ENCODE measurements at regions not wholly inside any gene's neighbourhood (a gene's known extent, or its start where the extent isn't known, plus 50 kb on each side); places are given as distances from the start of the nearest gene placed in this dataset.
"Not testable (repeated sequence)": the region's sequence is repeated elsewhere in the genome, so short reads cannot be mapped to it uniquely, and the experiment has no call there.

DNA sequence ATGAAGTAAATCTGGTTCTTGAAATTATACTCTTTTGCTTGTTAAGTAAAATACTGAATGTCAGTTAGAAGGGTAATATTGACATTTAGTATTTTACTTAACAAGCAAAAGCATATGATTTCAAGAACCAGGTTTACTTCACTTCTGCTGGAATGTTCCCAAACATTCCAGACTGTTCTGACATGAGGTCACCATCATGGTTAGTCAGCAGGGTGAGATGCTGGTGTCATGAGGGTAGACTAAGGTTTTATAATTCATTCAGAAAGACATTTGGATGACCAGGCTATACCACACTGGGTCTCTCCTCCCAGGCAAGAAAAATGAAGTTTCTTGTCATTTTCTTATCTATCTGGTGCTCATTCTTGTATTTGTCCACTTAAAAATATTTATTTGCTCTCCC, 414.4 kb upstream of the MMS22L start:
- DNase-seq: no peak

- DNase-seq: no peak
These were observed 418.8 kb upstream of the MMS22L start for GRCh38 chr6:97701801-97702200.

DNA sequence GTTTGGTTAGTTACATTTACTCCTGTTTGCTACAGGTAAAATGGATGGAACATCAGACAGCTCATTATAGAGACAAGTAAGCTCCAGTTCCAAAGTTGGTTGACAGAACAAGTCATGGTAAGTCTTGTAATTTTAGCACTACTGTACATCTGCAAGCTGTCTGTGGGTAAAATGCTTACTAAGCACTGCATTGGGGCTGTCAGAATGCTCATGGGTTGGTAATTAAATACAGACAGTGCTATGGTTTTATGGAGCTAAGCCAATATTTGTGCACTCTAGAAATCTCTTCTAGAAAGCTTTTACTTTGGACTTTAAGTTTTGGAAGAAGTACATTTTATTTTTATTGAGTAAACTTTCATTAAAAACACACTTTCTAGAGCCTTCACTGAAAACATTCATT, 419.2 kb upstream of the MMS22L start:
- DNase-seq: no peak

DNA sequence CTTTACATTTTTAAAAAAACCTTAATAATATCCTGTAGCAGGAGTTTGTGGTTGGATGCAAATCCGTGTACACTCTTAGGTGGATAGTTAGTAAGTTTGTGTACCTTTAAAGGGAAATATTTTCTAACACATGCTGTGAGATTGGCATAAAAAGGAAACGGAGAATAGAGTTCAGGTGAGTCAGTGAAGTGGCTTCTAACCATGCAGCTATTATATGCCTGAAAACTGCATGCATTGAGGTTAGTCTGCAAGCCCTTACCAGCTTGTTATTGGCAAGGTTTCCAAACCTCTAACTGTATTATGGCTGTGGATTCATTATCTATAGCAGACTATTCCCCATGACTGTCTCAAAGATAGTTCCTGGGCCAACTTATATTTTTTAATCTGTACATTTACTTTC, 420.6 kb upstream of the MMS22L start:
- DNase-seq: no peak

DNA sequence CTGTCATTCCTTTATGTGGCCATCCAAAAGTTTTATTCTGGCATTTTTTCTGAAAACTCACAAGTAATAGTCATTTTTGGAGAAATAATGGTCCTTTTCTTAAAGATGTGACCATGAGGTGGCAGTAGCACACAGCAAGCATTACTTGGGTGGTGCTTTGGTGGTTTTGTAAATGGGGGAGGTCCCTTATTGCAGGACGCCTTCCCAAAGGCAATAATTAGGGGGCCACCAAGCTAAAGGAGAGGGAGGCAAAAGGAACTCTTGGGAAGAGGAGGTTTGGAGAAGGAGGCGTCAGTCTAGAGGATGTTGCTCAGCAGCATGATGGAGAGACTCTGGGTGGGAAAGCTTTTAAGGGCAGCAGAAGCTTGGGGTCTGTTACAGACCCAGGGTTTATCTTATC, 422.6 kb upstream of the MMS22L start:
- DNase-seq: peak; percentile 44

DNA sequence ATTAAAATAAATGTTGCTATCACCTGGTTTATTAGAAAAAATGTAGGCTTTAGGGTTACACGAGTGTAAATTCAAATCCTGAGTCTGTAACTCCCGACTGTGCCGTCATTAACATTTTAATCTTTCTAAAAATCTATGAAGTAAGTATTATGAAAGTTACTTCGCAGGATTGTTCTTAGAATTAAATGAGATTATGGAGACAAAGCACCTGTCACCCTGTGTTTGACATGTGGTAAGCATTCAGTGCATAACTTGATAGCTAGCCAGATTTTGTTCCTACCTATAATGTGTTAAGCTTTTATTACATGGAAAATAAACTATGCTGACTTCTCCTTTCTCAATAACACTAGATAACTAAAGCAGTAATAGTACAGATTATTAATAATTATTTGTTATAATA, 429.7 kb upstream of the MMS22L start:
- DNase-seq: no peak

DNA sequence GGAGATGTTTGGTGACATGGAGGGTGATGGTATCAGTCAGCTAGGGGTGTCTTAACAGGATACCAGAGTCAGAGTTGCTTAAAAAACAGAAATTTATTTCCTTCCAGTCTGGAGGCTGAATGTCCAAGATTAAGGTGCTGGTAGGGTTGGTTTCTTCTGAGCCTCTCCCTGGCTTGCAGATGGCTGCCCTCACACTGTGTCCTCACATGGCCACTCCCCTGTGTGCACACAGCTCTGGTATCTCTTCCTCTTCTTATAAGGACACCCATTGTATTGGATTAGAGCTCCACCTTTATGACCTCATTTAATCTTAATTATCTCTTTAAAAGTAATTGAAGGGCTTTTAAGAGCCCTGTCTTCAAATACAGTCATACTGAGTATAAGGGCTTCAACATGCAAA, 431.8 kb upstream of the MMS22L start:
- no peak for DNase-seq

DNA sequence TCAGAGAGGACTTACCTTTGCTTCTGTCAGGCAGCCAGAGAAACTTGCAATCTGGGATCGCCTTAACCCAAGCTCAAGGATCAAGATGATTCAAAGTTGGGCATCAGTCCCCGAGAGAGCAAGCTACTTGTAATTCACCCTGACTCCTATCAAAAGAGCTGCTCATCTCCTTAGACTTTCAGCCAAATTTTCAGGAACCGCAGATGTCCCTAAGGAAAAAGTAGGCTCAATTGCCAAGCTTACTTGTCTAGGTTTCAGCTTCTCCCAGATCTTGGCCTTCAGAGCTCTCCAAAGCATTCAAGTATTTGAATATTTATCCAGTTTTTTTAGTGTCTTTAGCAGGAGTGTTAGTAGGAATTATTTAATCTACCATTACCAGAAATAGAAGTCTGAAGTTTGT, 434.1 kb upstream of the MMS22L start:
- no peak for DNase-seq

GRCh38 chr6:97726378-97726777, 443.4 kb upstream of the MMS22L start:
- peak; percentile 17 for DNase-seq

DNA sequence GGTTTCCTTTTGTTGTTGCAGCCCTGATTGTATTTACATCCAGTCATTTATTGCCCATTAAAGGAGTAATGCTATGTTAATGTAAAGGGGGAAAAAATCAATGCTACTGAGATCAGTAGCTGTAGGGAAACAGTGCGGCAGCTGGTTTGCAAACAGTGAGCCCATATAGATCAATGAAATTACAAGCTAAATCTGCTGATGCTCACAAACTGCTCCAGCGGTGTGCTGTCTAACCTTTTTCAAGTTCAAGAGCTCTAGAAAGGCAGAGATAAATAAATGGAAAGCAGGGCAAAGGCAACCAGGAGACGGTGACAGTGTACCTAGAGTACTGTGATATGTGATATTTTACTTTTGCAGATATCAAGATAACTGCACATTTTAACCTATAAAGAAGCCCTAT, 449.0 kb upstream of the MMS22L start:
- DNase-seq: peak; percentile 7

DNA sequence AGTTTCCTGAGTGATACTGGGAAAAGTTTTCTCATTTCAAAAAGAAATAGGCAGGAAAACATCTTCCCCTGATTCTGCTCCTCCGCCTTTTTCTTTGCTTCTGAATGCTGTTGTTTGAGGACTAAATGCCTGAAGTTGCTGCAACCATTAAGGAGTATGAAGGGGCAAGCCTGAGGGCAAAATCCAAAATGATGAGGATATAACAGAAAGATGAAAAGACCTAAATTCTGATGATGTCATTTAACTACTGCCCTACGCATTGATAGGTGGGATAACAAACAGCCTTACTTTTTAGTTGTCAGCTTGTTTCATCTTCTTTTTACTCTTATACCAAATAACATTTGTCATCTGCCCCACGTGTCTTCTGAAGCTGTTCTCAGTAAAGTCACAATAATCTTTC, 474.6 kb upstream of the MMS22L start:
- DNase-seq: no peak

DNA sequence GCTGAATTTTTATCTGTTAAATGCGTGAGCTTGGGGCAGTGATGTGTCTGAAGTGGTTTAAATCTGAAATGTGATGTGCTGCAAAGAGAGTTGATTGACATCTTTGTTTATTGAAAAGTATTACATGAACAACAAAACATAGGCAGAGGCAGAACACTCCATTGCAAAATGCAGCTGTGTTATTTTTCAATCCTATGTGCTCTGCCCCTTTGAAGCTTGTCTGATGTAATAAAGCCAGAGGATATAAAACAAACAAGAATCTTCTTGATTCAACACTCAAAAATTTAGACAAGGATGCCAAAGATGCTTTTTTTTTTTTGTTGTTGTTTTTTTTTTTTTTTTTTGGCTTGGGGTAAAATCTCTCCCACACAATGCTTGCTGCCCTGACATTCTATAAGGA, 482.4 kb upstream of the MMS22L start:
- no peak for DNase-seq

- no peak for DNase-seq
These were observed 488.4 kb upstream of the MMS22L start for GRCh38 chr6:97771372-97771771.

DNA sequence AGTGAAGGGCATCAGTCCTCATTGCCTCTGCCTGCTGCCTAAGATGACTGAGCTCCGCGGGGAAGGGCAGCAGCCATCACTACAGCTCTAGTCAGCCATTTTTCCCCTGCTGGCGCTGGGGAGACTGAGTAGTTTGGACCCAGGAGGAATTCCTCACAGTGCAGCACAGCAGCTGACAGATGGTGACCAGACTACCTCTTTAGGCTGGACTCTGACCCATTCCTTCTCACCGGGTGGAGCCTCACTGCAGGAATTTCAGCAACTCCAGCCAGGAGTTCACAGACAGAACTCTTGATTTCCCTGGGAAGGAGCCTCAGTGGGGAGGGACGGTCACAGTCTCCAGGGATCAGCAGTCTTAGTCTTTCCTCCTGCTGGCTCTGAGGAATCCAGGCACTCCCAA, 492.0 kb upstream of the MMS22L start:
- DNase-seq: no peak

DNA sequence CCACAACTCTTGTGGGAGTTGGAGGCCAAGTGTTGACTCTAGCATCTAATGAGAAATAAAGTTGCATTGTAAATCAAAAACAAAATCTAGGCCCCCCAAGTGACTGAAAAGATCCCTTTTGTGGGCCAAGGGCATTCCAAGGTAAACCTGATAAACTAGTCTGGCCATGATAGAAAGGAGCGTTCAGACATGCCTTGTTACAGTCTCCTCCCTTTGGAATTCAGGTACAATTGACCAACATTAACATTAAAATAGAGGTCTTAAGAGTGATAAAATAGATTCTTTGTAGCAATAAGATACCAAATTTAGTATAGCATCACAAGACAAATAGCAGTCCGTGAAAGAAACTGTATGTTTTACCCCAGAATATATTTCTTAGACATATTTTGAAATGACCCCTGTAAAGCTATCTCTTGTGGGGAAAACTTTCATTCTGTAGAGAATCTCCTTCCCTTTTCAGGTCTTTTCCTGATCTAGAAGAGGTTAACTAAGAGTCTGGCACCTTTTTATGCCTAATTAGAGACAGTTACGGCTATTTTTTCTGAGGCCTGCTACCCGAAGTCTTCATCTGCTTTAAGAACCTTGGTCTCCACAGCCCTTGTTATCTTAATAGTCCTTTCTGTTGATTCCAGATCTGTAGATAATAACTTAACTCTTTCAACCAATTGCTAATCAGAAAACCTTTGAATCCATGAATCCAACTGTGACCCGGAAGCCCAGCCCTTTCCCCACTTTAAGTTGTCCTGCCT, 495.4 kb upstream of the MMS22L start:
- no peak for DNase-seq

DNA sequence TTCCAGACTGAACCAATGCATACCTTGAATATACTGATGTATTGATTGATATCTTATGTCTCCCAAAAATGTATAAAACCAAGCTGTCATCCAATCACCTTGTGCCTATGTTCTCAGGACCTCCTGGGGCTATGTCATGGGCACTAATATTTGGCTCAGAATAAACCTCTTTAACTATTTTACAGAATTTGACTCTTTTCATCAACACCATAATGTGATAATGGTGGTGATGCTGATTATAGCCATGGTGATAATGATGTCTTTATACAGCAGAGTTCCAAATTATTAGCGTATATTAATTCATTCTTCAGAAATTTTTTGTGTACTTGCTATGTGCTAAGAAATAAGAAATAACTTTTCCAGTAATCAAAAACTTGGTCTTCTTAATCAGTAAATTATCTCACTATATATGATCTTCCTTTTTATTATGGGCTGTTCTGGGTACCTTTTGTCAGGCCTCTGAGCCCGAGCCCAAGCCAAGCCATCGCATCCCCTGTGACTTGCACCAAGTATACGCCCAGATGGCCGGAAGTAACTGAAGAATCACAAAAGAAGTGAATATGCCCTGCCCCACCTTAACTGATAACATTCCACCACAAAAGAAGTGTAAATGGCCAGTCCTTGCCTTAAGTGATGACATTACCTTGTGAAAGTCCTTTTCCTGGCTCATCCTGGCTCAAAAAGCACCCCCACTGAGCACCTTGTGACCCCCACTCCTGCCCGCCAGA, 496.2 kb upstream of the MMS22L start:
- DNase-seq: not testable (repeated sequence)

DNA sequence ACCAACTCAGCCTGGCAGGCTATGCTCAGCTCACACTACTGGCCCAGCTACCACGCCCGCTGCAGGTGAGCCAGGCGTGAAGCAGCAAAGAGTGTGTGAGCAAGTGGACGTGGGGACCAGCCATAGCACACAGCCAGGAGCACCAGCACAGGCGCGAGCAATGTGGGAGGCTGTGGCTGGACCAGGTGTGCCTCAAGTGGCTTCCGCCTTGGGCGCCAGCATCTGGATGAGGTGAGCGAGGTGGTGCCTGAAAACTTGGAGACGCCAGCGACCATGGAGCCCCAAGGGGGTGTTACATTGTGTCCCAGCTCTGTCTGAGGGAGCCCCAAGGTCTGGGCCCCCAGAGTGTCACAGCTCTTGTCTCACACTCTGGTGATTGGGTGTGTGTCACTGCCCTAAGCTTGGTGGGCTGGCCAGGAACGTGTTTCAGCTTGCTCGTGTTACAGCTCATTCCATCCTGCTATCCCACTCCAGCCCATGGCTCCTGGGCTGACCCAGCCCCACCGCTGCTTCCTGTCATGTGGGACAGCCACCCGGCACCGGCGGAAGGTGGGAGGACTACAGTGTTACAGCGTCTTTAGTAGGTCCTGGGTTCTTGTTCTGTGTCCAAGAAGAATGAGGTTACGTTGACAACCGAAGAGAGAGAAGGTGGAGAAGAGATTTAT, 508.0 kb upstream of the MMS22L start:
- DNase-seq: no peak

DNA sequence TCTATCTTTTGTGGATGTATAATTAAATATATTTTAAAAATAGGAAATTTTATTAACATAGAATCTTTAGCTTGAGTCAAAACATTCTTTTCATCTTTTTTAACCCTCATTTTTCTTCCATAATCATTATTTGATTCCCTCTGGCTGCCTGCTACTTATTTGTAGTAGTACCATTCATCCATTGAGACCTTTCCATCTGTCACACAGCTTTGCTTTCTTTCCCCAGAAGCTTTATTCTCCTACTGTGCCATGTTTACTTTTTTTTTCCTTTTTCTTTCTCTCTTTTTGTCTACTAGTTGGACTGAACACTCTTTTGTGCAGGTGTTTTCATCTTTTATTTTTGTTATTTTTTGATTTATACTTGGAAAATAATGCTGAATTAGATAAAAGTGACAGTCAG, 522.6 kb upstream of the MMS22L start:
- DNase-seq: no peak

- DNase-seq: no peak
These were observed 529.9 kb upstream of the MMS22L start for GRCh38 chr6:97812940-97813339.

- no peak for DNase-seq
These were observed 531.0 kb upstream of the MMS22L start for GRCh38 chr6:97813889-97814567.

DNA sequence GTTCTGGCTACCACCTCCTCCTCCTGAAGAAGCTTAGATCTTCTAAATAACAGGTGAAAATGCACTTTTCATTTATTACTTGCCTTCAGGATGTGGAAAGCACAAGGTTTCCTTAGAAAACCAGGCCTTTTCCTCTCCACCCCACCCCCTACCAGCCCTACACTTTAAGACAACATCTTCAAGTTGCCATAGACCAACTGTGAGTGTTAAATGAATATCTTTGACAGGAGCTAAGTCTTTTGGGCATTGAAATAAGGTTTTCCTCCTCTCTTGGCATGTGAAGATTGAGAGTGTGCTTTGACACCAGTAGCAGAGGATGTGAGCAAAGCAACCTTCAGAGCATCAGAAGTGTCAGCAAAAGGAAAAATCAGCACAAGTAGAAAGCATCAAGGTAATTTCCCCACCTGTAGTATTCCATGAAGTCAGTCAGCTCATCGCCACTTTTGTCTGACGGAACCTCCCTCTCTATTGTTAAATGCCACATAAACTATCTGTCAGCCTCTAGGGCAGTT, 532.3 kb upstream of the MMS22L start:
- DNase-seq: no peak

- no peak for DNase-seq
These were observed 533.5 kb upstream of the MMS22L start for GRCh38 chr6:97816526-97816925.

GRCh38 chr6:97819710-97820109, 536.7 kb upstream of the MMS22L start:
- peak; percentile 8 for DNase-seq
